MM.1S (cell line): ENCODE measurements at regions not wholly inside any gene's neighbourhood (a gene's known extent, or its start where the extent isn't known, plus 50 kb on each side); places are given as distances from the start of the nearest gene placed in this dataset.

Source experiments
- DNase-seq: peaks from one replicate; pipeline ENCODE4 v3.0.0-alpha.2; 2015
- H2AFZ ChIP-seq: fragments of 300-600 bp; sonication (generic); 2 replicates; pipeline ENCODE4 v1.6.0; 2016; ENCODE audit warnings: antibody characterized with exemption, low read length
- H3F3A ChIP-seq: fragments of 300-600 bp; sonication (generic); 2 replicates; pipeline ENCODE4 v1.6.1; 2016; ENCODE audit warnings: mild to moderate bottlenecking, antibody characterized with exemption, low read length, moderate library complexity, mixed read lengths; ENCODE audit not compliant: insufficient read depth
- H3K27ac ChIP-seq: fragments of 300-600 bp; sonication (generic); 2 replicates; pipeline ENCODE4 v1.5.1; 2016; ENCODE audit warnings: mild to moderate bottlenecking, low read length
- H3K27me3 ChIP-seq: fragments of 300-600 bp; sonication (generic); replicated peaks from 2 replicates; pipeline ENCODE4 v1.6.0; 2016; ENCODE audit warnings: low read length; ENCODE audit not compliant: insufficient read depth
- H3K36me3 ChIP-seq: fragments of 300-600 bp; sonication (generic); replicated peaks from 2 replicates; pipeline ENCODE4 v1.6.1; 2016; ENCODE audit warnings: mild to moderate bottlenecking, low read length, mixed read lengths; ENCODE audit not compliant: insufficient read depth
- H3K4me1 ChIP-seq: fragments of 300-600 bp; sonication (generic); 2 replicates; pipeline ENCODE4 v1.6.1; 2016; ENCODE audit warnings: low read length, mixed read lengths
- H3K4me2 ChIP-seq: fragments of 300-600 bp; sonication (generic); 2 replicates; pipeline ENCODE4 v1.6.0; 2016; ENCODE audit warnings: low read depth, low read length
- H3K4me3 ChIP-seq: fragments of 300-600 bp; sonication (generic); 2 replicates; pipeline ENCODE4 v1.5.1; 2016; ENCODE audit warnings: low read length, mixed read lengths
- H3K79me2 ChIP-seq: fragments of 300-600 bp; sonication (generic); 2 replicates; pipeline ENCODE4 v1.6.1; 2016; ENCODE audit warnings: mixed run types, low read length, mixed read lengths
- H3K9ac ChIP-seq: fragments of 300-600 bp; sonication (generic); 2 replicates; pipeline ENCODE4 v1.6.1; 2016; ENCODE audit warnings: low read length, mixed read lengths
- H3K9me2 ChIP-seq: fragments of 300-600 bp; sonication (generic); replicated peaks from 2 replicates; pipeline ENCODE4 v1.6.1; 2016; ENCODE audit warnings: mild to moderate bottlenecking, low read length, mixed read lengths; ENCODE audit not compliant: insufficient read depth
- H3K9me3 ChIP-seq: fragments of 300-600 bp; sonication (generic); replicated peaks from 2 replicates; pipeline ENCODE4 v1.6.1; 2016; ENCODE audit warnings: mild to moderate bottlenecking, low read length, mixed read lengths; ENCODE audit not compliant: insufficient read depth
- H4K20me1 ChIP-seq: fragments of 300-600 bp; sonication (generic); 2 replicates; pipeline ENCODE4 v1.6.1; 2016; ENCODE audit warnings: mild to moderate bottlenecking, low read length, moderate library complexity, mixed read lengths; ENCODE audit not compliant: insufficient read depth
- EZH2 ChIP-seq: fragments of 300-600 bp; sonication (generic); optimal IDR thresholded peaks from 2 replicates; pipeline ENCODE3; 2017; ENCODE audit warnings: low read depth, mild to moderate bottlenecking, antibody characterized with exemption, low read length, mixed read lengths
- EZH2phosphoT487 ChIP-seq: fragments of 300-600 bp; sonication (generic); IDR thresholded peaks from 2 replicates; pipeline ENCODE4 v1.6.1; 2018; ENCODE audit warnings: antibody characterized with exemption, low read length
- TF ChIP-seq, protein P1 (sequence below): fragments of 300-600 bp; sonication (generic); IDR thresholded peaks from 2 replicates; pipeline ENCODE4 v1.5.1; 2016; ENCODE audit warnings: antibody characterized with exemption, low read length, mixed read lengths

DNA sequence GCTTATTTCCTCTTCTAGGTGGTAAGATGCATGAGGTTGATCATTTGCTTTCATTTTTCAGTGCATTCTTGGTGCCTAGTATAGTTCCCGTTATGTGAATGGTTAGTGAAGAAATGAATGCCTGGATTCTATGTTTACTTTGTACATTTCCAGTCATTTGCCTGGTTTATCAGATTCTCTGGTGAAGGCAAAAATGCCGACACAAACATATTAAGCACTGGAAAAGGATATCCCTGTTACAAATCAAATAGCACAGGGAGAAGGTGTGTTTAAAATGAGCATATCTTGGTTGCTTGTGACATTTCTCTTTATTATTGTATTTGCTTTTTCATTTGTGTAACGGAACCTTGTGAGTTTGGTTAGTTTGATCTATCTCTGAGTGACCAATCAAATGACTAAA lies 211.3 kb downstream of the MBL2 start:
- Histone ChIP-seq H3K4me2 (no peak overlapping the region), H3K4me3 (no peak overlapping the region), H3K27ac (no peak overlapping the region), H2AFZ (no peak overlapping the region), H3K4me1 (peaks cover 4% of the 10 kb centered on the region; the same call in 1 of the 2 replicates), H3K79me2 (no peaks in the 10 kb centered on the region), H3K36me3 (no peaks in the 10 kb centered on the region), H4K20me1 (no peaks in the 10 kb centered on the region), H3K9ac (no peak overlapping the region), H3F3A (no peaks in the 10 kb centered on the region), H3K9me3 (no peaks in the 10 kb centered on the region), H3K9me2 (no peaks in the 10 kb centered on the region), H3K27me3 (no peaks in the 10 kb centered on the region)
- no peak for TF ChIP-seq EZH2
- TF ChIP-seq EZH2phosphoT487: no peak
- TF ChIP-seq, protein P1, sequence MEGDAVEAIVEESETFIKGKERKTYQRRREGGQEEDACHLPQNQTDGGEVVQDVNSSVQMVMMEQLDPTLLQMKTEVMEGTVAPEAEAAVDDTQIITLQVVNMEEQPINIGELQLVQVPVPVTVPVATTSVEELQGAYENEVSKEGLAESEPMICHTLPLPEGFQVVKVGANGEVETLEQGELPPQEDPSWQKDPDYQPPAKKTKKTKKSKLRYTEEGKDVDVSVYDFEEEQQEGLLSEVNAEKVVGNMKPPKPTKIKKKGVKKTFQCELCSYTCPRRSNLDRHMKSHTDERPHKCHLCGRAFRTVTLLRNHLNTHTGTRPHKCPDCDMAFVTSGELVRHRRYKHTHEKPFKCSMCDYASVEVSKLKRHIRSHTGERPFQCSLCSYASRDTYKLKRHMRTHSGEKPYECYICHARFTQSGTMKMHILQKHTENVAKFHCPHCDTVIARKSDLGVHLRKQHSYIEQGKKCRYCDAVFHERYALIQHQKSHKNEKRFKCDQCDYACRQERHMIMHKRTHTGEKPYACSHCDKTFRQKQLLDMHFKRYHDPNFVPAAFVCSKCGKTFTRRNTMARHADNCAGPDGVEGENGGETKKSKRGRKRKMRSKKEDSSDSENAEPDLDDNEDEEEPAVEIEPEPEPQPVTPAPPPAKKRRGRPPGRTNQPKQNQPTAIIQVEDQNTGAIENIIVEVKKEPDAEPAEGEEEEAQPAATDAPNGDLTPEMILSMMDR: no peak
- DNase-seq: no peak

DNA sequence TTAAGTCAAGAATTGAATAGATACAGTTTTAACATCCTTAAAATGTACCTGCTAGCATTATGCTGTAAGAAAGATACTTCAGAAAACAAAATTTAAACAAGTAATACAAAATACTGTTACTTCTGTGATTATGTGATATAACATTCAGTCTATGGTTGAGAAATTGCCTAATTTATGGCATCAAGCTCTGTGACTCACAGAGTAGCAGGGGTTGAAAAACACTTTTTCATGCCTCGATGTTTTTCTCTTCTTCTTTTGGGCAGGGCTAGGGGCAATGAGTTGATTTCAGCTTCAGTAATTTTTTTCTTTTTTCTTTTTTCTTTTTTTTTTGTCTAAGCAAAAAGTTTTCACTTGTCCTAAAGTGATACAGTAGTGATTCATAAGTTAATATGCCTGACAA lies 209.2 kb downstream of the MBL2 start:
- Histone ChIP-seq H3K9ac (no peak overlapping the region), H3K9me2 (no peaks in the 10 kb centered on the region), H3K4me2 (no peak overlapping the region), H3K79me2 (no peaks in the 10 kb centered on the region), H3K4me1 (no peaks in the 10 kb centered on the region), H3K4me3 (no peak overlapping the region), H3K27ac (no peak overlapping the region), H3K9me3 (no peaks in the 10 kb centered on the region), H3K36me3 (no peaks in the 10 kb centered on the region), H3F3A (no peaks in the 10 kb centered on the region), H2AFZ (no peak overlapping the region), H3K27me3 (no peaks in the 10 kb centered on the region), H4K20me1 (no peaks in the 10 kb centered on the region)
- TF ChIP-seq, protein P1: no peak
- TF ChIP-seq EZH2phosphoT487: no peak
- TF ChIP-seq EZH2: no peak
- no peak for DNase-seq

DNA sequence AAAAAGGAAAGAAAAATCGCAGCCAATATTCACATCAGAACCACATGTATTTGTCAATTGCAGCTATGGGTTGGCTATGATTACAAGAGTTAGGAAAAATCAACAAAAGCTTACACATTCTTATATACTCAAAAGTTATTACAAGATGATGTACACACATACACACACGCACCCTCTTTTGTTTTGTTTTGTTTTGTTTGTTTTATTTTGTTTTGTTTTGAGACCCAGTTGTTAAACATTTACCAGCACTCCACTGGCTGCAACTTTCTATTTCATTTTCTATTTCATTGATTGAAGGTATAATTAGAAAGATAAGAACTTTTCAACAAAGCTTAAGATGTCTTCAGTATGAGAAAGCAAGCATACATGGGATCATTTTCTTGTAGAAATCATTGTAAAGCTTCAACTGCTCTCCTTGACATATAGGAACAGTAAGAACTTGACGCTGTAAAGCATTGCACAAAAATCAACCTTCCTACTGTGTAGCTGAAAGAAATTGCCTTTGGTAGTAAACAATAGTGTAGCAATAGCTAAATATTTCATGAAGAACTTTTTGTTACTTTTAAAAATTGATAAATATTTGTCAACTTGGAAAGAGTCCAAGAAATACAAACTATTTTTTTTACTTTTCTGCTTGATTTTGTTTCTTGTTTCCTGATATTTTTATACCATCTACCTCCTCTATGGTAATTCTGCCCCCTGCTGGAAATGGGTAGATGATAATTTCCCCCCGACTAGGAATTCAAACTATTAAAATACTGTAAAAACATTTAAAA lies 205.9 kb downstream of the MBL2 start:
- peak overlapping the region; percentile 59 for H3K4me3 ChIP-seq
- peak overlapping the region; percentile 35; the same call in 1 of the 2 replicates for H3K9ac ChIP-seq
- no peaks in the 10 kb centered on the region for H3K79me2 ChIP-seq
- H3K9me2 ChIP-seq: no peaks in the 10 kb centered on the region
- no peaks in the 10 kb centered on the region for H4K20me1 ChIP-seq
- peak overlapping the region; percentile 20; the same call in 1 of the 2 replicates for H3K27ac ChIP-seq
- H3F3A ChIP-seq: no peaks in the 10 kb centered on the region
- peak overlapping the region; percentile 81 for H2AFZ ChIP-seq
- no peaks in the 10 kb centered on the region for H3K36me3 ChIP-seq
- peak overlapping the region; percentile 81 for H3K4me2 ChIP-seq
- peaks cover 13% of the 10 kb centered on the region; the same call in 1 of the 2 replicates for H3K4me1 ChIP-seq
- H3K9me3 ChIP-seq: no peaks in the 10 kb centered on the region
- no peaks in the 10 kb centered on the region for H3K27me3 ChIP-seq
- TF ChIP-seq EZH2: no peak
- TF ChIP-seq, protein P1: peak; percentile 68
- DNase-seq: peak; percentile 54
